GM18861 (cell line): ENCODE measurements at regions not wholly inside any gene's neighbourhood (a gene's known extent, or its start where the extent isn't known, plus 50 kb on each side); places are given as distances from the start of the nearest gene placed in this dataset.

Experiments used
- ATAC-seq: cut with Tn5 transposase; IDR thresholded peaks from one replicate; pipeline ENCODE4 v1.9.1; 2021; ENCODE audit not compliant: unreplicated experiment

DNA sequence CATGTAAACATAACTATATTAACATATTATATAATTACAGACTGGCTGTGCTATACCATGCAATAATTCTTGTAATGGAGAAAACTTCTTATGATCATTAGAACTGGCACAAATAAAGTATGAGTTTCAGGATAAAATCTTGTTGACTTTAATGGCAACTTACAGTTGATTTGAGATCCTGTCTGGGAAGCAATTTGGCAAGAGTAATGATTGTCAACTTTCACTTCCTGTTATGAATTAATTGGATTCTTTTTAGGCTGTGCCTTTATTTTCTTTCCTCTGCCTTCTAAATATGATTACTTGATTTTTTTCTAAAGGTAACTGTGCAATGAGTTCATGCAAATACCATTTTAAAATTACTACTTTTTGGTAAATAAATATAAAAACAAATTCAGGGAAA, 158.1 kb upstream of the B3GAT2 start:
- no peak for ATAC-seq

- no peak for ATAC-seq
Measured at GRCh38 chr6:71119560-71119959, 162.7 kb upstream of the B3GAT2 start.

DNA sequence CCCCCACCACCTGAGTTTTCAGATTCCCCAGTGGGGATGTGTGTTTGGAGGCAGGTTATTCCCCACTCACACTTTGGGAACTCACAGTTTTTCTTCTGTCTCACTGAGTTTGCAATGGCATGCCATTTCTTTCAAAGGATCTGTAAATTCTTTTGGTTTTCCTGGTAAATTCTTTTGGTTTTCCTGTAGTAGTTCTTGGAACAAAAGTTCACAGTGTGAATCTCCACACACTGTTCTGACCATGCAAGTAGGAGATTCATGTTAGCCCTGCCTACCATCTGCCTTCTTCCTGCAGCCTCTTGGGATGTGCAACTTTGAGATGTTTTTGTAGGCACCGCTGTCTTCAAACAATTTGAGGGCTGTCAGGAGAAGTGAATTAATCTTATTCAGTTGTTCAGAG, 165.6 kb upstream of the OGFRL1 start:
- ATAC-seq: no peak

- no peak for ATAC-seq
Measured at GRCh38 chr6:71124340-71124739, 164.3 kb upstream of the OGFRL1 start.

DNA sequence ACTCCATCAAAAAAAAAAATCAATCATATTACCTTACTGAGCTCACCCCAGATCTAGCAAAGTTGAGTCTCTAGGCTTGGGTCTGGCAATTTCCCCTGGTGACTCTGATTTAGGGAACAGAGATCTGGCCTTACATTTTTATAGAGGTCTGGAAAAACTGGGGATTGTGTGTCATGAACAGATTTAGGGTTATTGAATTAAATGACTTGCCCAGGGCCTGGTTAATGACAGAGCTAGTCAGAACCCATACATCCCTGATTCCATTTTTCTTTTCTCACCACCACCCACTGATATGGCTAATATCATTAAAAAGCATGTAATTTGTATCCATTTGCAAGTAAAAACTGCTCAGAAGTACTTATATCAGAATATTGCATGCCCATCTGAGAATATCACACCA, 163.4 kb upstream of the OGFRL1 start:
- no peak for ATAC-seq

- no peak for ATAC-seq
Measured at GRCh38 chr6:71126506-71126905, 162.1 kb upstream of the OGFRL1 start.

DNA sequence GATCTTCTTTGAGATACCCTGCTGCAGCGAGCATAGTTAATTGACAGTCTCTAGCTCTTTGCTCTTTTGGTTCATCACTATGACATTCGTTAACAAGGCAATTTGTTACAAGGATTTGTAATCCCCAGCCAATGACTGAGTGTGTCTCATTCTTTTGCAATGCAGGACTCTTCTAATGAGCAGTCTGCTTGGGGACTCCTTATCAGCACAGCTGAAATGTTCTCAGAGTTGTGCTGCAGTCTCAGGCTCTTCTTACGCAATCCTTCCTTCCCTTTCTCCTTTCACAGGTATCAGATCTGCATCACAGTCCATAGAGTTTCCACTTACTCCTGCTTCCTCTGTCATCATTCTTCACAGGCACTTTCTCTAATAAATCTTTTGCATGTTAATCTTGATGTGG, 161.2 kb upstream of the OGFRL1 start:
- no peak for ATAC-seq

- no peak for ATAC-seq
Measured at GRCh38 chr6:71130277-71130676, 158.3 kb upstream of the OGFRL1 start.

DNA sequence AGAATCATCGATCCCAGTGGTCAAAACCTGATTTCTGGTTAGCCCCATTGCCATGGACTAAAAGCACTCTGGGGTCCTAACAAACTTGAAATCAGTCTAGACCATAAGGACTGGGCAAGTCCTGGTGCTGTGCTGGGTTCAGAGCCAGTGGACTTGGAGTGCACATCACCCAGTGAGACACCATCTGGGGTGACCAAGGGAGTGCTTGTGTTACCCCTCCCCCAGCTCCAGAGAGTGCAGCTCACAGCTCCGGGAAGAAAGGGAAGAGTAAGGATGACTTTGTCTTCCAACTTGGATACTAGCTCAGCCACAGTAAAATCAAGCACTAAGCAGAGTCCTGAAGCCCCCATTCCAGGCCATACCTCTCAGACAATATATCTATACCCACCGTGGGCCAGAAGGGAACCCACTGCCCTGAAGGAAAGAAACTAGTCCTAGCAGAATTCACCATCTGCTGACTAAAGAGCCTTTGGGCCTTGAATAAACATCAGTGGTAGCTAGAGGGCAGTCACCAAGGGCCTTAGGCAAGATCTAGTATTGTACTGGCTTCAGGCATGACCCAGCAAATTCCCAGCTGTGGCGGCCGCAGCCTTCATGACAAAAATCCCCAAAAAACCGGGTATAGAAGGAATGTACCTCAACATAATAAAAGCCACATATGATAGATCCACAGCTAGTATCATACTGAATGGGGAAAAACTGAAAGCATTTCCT, 153.5 kb upstream of the OGFRL1 start:
- no peak for ATAC-seq

DNA sequence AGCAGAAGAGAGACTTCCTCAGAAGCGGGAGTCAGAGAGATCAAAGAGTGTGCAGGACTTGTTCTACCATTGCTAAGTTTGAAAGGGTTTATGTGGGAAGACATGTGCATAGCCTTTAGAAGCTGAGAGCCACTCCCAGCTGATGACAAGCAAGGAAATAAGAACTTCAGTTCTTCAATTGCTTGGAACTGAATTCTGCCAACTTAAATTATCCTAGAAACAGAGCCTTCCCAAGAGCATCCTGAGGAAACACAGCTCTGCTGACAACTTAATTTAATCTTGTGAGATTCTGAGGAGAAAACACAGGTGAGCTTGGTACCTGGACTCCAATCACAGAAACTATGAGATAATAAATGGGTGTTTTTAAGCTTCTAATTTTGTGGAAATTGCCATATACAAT, 150.6 kb upstream of the OGFRL1 start:
- no peak for ATAC-seq

DNA sequence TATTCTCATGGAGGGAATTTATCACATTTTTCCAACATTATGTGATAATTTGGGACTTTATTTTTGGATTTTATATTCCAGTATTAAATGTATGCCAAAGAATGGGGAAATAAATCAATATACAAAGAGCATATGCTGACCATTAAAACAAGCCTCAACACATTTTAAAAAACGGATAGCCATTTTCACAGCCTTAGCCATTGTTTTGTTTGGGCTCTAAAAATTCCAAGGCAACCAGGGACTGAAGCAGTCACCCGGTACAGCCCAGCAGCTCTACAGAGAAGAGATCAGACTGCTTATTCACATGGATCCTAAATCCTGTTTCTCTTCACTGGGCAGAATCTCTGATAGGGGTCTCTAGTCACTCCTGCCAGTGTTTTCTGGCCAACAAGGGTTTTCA, 150.2 kb upstream of the OGFRL1 start:
- no peak for ATAC-seq

DNA sequence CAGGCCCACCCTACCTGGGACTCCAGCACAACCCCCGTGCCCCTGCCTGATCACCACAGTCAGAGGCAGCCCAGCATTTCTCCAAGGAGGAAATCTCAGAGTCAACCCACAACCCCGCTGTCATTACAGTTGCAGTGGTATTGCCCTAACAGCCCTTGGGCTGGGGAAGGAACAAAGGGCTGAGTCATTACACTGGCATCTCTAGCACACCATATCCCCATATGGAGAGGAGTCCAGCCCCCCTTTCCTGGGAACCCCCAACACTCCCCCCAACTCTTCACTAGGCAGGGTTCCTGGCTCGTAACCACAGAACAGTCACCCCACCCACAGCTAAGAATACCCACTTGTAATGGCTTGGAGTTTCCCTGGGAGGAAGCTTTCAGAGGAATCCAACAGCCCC, 149.4 kb upstream of the OGFRL1 start:
- ATAC-seq: no peak

GRCh38 chr6:71153755-71154325, 134.8 kb upstream of the OGFRL1 start:
- no peak for ATAC-seq

- no peak for ATAC-seq
Measured at GRCh38 chr6:71157345-71157744, 131.3 kb upstream of the OGFRL1 start.

DNA sequence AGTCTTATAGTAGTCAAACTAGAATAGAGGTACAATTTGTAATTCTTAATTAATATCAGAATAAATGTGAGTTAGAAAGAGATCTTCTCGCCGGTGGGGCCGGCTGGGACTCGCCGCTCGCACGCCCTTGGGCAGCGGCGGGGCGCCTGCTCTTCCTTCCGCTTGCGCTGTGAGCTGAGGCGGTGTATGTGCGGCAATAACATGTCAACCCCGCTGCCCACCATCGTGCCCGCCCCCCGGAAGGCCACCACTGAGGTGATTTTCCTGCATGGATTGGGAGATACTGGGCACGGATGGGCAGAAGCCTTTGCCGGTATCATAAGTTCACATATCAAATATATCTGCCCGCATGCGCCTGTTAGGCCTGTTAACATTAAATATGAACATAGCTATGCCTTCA, 123.7 kb upstream of the OGFRL1 start:
- no peak for ATAC-seq

- ATAC-seq: no peak
Measured at GRCh38 chr6:71168233-71168765, 120.3 kb upstream of the OGFRL1 start.

DNA sequence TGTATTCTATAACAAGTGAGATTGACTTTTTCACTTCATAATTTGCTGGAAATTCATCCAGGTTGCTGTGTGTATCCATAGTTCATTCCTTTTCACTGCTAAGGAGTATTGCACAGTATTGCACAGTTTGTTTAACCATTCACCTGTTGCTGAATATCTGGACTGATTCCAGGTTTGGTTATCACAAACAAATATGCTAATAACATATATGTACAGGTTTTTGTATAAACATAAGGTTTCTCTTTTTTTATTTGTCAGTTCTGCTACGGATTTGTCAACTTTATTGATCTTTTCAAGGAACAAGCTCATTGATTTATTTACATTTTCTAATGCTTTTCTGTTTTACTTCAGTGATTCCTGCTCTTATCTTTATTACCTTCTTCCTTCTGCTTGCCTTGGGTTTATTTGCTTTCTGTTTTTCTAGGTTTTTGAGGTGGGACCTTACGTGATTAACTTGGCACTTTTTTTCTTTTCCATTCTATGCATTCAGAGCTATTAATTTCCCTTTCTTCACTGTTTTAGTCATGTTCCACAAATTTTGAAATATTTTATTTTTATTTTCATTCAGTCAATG, 117.0 kb upstream of the OGFRL1 start:
- no peak for ATAC-seq

DNA sequence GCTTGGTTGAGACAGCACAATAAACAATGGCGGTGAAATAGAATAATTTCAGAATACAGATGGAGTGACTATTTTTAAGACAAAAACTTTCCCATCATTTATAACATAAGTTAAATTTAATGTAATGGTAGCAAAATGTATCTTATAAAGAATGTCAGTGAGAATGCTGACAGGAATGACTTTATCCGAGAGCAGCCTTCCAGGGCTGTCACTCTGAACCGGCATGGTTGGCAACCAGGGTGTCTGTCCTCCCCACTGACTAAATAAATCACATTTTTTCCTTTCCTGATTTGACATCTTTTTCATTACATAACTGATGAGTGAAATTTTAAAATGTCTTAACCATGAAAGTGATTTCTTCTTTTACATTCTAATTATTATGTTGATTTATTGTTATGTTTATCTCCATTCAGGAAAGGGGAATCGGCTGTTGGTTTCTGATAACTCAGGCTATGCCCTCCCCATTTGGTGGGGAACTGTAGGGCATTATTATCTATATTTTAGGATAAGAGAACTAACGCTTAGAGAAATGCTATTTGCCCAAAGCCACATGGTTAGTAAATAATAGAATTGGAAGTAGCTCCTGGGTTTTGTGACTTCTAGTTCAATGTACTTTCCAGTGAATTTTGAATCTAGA, 109.2 kb upstream of the OGFRL1 start:
- ATAC-seq: no peak

DNA sequence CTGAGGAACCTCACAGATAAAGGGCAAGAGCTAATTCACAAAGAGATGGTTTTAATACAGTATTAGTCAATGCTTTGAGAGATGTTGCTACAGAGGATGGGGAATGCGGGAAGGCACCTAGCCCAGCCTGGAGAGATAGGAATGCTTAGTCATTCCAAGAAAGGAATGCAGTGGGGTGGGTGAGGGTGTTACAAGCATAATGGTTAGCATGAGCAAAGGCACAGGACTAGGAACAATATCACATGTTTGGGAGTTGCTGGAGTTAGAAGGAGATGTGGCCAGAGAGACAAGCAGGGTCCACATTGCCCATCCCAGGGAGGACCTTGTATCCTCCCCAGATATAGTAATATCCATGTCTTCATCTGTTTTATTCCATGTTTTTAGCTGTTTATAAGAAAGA, 107.0 kb upstream of the OGFRL1 start:
- no peak for ATAC-seq

GRCh38 chr6:71187141-71187540, 101.5 kb upstream of the OGFRL1 start:
- no peak for ATAC-seq

GRCh38 chr6:71190809-71191208, 97.8 kb upstream of the OGFRL1 start:
- no peak for ATAC-seq

GRCh38 chr6:71194724-71195123, 93.9 kb upstream of the OGFRL1 start:
- ATAC-seq: no peak
